ACHN (cell line): ENCODE measurements at regions not wholly inside any gene's neighbourhood (a gene's known extent, or its start where the extent isn't known, plus 50 kb on each side); places are given as distances from the start of the nearest gene placed in this dataset.
"Not testable (repeated sequence)": the region's sequence is repeated elsewhere in the genome, so short reads cannot be mapped to it uniquely, and the experiment has no call there.

Source experiments
- DNase-seq: peaks from one replicate; pipeline ENCODE4 v3.0.0-alpha.2; 2015
- in situ Hi-C: cut with HindIII; loops from 2 replicates; pipeline ENCODE4 v1.10.0; 2017; ENCODE audit warnings: low sequenced_read_pairs, low pct_ligation_motif_present, low pct_unique_long_range_greater_than_20kb

- in situ Hi-C loops: no loop called here
Observed at GRCh38 chr14:48350971-48351370, 675.6 kb upstream of the MDGA2 start.

DNA sequence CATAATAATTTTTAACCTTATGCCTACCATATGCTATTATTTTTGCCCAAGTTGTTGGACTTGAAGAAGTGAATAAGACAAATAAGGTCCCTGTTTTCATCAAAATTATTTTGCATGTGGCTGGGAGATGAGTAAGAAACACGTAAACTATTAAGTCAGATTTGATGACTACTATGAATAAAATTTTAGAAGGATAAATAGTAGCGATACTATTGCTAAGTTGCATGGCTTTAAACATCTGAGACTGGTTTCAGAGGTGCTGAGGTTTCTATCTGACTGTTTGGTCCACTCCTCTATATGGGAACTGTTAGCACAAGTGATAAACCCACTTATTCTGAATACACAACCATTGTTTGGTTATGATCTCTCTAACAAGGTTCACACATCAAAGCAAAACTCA, 674.3 kb upstream of the MDGA2 start:
- in situ Hi-C loops: no loop called here
- no peak for DNase-seq

More at GRCh38 chr14:48350971-48351370, 675.6 kb upstream of the MDGA2 start:
- peak; percentile 30 for DNase-seq

DNA sequence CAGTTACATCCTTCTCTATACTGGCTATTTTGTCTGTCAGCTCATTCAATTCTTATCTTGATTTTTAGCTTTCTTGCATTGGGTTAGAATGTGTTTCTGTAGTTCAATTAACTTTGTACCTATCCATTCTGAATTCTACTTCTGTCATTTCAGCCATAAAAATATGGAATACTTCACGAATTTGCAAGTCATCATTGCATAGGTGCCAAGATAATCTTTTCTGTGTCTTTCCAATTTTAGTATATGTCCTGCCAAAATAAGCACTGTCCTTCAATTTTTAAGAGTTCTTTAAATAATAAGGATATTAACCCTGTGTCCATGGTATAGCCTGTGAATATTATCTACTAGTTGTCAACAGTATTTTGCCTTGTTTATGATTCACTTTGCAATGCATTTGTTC, 665.7 kb upstream of the MDGA2 start:
- in situ Hi-C loops: no loop called here
- no peak for DNase-seq

- DNase-seq: no peak
- in situ Hi-C loops: no loop called here
Observed at GRCh38 chr14:48333221-48333920, 658.0 kb upstream of the MDGA2 start.

DNA sequence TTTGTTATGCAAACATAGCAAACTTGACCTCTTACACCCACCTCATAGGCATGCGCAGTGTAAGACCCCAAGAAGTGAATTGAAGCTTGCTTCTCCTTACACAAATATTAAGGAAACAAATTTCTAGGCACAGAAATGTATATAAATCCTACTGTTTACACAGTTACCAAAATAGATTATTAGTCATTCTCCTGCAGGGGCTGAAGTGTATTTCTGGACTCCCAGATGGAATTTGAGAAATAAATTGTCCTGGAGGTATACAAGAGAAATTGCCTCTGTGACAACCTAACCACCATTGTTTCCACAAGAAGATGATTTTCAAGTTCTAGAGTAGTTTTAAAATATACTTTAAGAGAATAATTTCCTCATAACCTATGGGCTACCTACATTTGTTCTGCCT, 656.0 kb upstream of the MDGA2 start:
- DNase-seq: no peak
- in situ Hi-C loops: no loop called here

DNA sequence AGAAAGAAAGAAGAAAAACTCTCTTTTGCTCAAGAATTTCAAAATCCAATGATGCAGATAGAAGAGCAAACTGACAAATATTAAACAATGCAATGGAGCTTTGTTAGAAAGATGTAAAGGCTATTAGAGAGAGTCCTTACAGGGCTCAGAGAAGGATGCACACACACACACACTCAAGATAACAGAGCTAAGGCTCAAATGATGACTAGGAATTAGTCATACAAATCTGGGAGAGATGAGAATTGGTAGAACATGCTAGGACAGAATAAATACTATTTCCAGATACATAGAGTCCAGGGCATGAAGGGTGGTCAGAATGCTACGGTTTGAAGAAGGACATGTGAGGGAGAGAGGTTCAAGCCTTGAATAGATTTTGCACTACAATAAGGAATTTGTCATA, 650.1 kb upstream of the MDGA2 start:
- in situ Hi-C loops: no loop called here
- DNase-seq: no peak

DNA sequence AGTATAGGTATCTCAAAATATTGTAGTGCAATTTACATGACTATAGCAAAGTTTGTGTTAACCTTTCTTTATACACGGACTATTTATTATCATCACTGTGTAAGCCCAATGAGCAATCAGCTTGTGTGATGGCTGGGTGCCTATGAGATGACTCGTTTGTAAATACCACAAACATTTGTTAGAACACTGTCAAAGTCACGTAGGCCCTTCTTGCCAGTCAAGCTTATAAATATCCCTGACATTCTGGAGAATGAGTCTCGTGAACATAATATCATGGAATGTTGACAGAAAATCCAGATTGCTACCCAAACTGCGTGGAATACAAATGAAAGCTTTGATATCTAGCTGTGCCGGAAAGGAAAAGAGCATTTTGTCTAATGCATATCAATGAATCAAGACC, 648.3 kb upstream of the MDGA2 start:
- no peak for DNase-seq

GRCh38 chr14:48319823-48320222, 644.4 kb upstream of the MDGA2 start:
- DNase-seq: no peak

More for the DNA sequence above, 648.3 kb upstream of the MDGA2 start:
- in situ Hi-C loops: no loop called here

GRCh38 chr14:48304729-48305128, 629.3 kb upstream of the MDGA2 start:
- in situ Hi-C loops: no loop called here
- DNase-seq: no peak

More at GRCh38 chr14:48319823-48320222, 644.4 kb upstream of the MDGA2 start:
- in situ Hi-C loops: no loop called here

DNA sequence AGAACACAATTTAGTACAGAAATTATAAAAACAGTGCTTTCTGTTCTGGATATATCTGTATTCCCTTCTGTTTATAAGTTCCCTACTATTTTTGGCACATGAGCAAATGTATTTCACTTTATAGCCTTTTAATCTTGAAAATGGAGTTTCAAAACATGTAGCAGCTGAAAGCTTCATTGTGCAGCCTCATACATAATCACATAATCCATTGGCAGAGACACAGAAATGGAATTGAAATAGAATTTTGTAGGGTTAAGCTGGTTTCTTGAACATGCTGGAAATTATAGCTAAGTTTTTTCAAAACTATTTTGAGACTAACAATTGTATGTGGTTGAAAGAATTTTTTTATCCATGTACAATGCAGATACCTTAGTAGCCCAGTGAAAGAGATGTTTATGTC, 614.3 kb upstream of the MDGA2 start:
- in situ Hi-C loops: no loop called here
- DNase-seq: no peak

GRCh38 chr14:48285217-48285616, 609.8 kb upstream of the MDGA2 start:
- DNase-seq, in situ Hi-C loops: not testable (repeated sequence)

- in situ Hi-C loops: no loop called here
- DNase-seq: no peak
Observed at GRCh38 chr14:48275301-48275700, 599.9 kb upstream of the MDGA2 start.

DNA sequence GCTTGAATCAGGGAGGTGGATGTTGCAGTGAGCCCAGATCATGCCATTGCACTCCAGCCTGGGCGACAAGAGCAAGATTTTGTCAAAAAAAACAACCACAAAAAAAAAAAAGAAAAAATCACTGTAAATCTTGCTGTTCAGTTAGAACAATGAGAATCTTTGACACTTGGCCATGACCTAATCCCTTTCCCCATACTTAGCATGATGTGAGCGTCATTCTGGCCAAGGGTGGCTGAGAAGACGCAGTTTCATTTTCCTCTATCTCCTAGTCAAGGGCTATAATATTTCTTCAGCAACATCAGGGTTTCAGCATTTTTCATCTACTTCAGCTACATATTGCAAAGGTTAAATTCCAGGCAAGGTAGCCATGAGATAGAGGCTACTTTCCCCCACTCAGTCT, 599.4 kb upstream of the MDGA2 start:
- DNase-seq: no peak
- in situ Hi-C loops: no loop called here

DNA sequence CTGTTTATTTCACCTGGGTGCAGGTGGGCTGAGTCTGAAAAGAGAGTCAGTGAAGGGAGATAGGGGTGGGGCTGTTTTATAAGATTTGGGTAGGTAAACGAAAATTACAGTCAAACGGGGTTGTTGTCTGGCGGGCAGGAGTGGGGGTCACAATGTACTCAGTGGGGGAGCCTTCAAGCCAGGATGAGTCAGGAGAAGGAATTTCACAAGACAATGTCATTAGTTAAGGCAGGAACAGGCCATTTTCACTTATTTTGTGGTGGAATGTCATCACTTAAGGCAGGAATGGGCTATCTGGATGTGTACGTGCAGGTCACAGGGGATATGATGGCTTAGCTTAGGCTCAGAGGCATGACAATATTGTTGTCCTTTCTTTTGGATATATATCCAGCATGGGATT, 592.5 kb upstream of the MDGA2 start:
- in situ Hi-C loops, DNase-seq: not testable (repeated sequence)

DNA sequence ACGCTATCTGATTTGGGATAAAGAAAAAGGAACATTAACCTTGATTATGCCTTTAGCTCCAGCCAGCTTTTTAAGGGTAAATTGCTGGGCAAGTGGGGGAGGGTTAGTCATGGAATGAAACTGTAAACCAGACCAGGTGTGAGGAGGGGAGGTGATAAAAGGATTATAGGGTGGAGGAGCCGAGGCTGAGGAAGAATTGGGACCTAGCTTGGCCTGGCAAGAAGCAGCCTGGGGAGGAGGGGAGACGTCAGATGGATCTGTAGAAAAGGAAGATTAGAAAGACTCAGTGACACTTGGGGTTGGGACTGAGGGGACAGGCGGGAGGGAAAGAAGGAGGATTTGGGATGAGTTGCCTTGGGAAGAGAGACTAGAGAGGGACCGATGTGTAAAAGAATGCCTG, 590.8 kb upstream of the MDGA2 start:
- in situ Hi-C loops, DNase-seq: not testable (repeated sequence)

GRCh38 chr14:48261436-48261835, 586.0 kb upstream of the MDGA2 start:
- in situ Hi-C loops: no loop called here
- no peak for DNase-seq

GRCh38 chr14:48260394-48261295, 585.2 kb upstream of the MDGA2 start:
- DNase-seq, in situ Hi-C loops: not testable (repeated sequence)

GRCh38 chr14:48259876-48260275, 584.5 kb upstream of the MDGA2 start:
- in situ Hi-C loops: not testable (repeated sequence)

DNA sequence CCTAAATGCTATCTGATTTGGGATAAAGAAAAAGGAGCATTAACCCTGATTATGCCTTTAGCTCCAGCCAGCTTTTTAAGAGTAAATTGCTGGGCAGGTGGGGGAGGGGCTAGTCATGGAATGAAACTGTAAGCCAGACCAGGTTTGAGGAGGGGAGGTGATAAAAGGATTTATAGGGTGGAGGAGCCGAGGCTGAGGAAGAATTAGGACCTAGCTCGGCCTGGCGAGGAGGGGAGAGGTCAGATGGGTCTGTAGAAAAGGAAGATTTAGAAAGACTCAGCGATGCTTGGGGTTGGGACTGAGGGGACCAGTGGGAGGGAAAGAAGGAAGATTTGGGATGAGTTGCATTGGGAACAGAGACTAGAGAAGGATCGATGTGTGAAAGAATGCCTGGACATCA, 583.8 kb upstream of the MDGA2 start:
- in situ Hi-C loops, DNase-seq: not testable (repeated sequence)

More at GRCh38 chr14:48259876-48260275, 584.5 kb upstream of the MDGA2 start:
- DNase-seq: not testable (repeated sequence)
